Suprapubic skin (tissue), 4 donors: ENCODE measurements at regions not wholly inside any gene's neighbourhood (a gene's known extent, or its start where the extent isn't known, plus 50 kb on each side); places are given as distances from the start of the nearest gene placed in this dataset.

Experiments used
- EP300 ChIP-seq: sonication (generic); formaldehyde crosslinking; IDR thresholded peaks from one replicate; pipeline ENCODE4 v1.6.1; 2017; ENCODE audit warnings: antibody characterized with exemption
- POLR2A ChIP-seq, 2 donors: fragments of 450-650 bp; IDR thresholded peaks; one replicate each; pipeline ENCODE4 v1.6.1; 2017; ENCODE audit warnings: antibody characterized with exemption in 2 of 2, mild to moderate bottlenecking in 2 of 2, moderate library complexity in 2 of 2
- POLR2AphosphoS5 ChIP-seq, 3 donors: sonication (generic); formaldehyde crosslinking; IDR thresholded peaks; one replicate each; pipeline ENCODE4 v1.6.1; 2017; ENCODE audit warnings: antibody characterized with exemption in 3 of 3
- TF ChIP-seq, protein P1 (sequence below), 2 donors: fragments of 200-600 bp in 1 of 2; fragments of 450-650 bp in 1 of 2; sonication (generic) in 1 of 2; IDR thresholded peaks; one replicate each; pipeline ENCODE4 v1.5.1; 2016 to 2019; ENCODE audit warnings: antibody characterized with exemption in 2 of 2, mild to moderate bottlenecking in 1 of 2, moderate library complexity in 1 of 2

DNA sequence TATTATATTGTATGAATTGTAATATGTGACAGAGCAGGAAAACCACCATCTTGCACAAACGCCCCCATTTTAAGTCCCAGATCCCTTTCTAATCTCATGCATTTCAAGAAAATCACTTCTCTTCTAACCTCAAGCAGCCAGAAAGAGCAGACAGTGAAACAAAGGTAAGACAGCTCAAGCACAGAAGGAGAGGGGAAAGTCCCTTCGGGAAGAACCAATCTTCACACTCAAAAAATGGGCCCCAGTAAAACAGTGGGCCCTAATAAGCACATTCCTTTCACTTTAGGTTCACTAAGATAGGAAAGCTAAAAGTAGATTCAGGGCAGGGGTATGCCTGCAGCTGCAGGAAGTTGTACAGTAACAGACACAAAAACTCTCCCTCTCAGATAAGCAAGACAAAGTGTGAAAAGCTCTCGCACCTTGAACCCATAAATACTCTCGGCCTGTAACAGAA is 1268.7 kb downstream of the SI start:
- TF ChIP-seq POLR2AphosphoS5 (IDR thresholded peaks at IDR 0.05) = no peak
- no peak for TF ChIP-seq POLR2A (IDR thresholded peaks at IDR 0.05)
- TF ChIP-seq, protein P1, sequence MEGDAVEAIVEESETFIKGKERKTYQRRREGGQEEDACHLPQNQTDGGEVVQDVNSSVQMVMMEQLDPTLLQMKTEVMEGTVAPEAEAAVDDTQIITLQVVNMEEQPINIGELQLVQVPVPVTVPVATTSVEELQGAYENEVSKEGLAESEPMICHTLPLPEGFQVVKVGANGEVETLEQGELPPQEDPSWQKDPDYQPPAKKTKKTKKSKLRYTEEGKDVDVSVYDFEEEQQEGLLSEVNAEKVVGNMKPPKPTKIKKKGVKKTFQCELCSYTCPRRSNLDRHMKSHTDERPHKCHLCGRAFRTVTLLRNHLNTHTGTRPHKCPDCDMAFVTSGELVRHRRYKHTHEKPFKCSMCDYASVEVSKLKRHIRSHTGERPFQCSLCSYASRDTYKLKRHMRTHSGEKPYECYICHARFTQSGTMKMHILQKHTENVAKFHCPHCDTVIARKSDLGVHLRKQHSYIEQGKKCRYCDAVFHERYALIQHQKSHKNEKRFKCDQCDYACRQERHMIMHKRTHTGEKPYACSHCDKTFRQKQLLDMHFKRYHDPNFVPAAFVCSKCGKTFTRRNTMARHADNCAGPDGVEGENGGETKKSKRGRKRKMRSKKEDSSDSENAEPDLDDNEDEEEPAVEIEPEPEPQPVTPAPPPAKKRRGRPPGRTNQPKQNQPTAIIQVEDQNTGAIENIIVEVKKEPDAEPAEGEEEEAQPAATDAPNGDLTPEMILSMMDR (IDR thresholded peaks at IDR 0.05) = no peak
- TF ChIP-seq EP300 = no peak
